HG03432 (cell line): ENCODE measurements at regions not wholly inside any gene's neighbourhood (a gene's known extent, or its start where the extent isn't known, plus 50 kb on each side); places are given as distances from the start of the nearest gene placed in this dataset.

Source experiments
- ATAC-seq: cut with Tn5 transposase; IDR thresholded peaks from one replicate; pipeline ENCODE4 v1.9.1; 2021; ENCODE audit warnings: mild to moderate bottlenecking, moderate library complexity; ENCODE audit not compliant: unreplicated experiment

- ATAC-seq = no peak
Measured at GRCh38 chr12:118840399-118840798, 140.9 kb upstream of the SRRM4 start.

- ATAC-seq = no peak
Measured at GRCh38 chr12:118840878-118841277, 140.5 kb upstream of the SRRM4 start.

- no peak for ATAC-seq
Measured at GRCh38 chr12:118841588-118841987, 139.8 kb upstream of the SRRM4 start.

- ATAC-seq = no peak
Measured at GRCh38 chr12:118842866-118843265, 138.5 kb upstream of the SRRM4 start.

GRCh38 chr12:118846416-118846815 lies 134.9 kb upstream of the SRRM4 start:
- no peak for ATAC-seq

- ATAC-seq = no peak
Measured at GRCh38 chr12:118850244-118850825, 131.0 kb upstream of the SRRM4 start.

- ATAC-seq = no peak
Measured at GRCh38 chr12:118851891-118852290, 129.4 kb upstream of the SRRM4 start.

GRCh38 chr12:118853634-118854033 lies 127.7 kb upstream of the SRRM4 start:
- no peak for ATAC-seq

- ATAC-seq = no peak
Measured at GRCh38 chr12:118855858-118856257, 125.5 kb upstream of the SRRM4 start.

- ATAC-seq = no peak
Measured at GRCh38 chr12:118866346-118866745, 115.0 kb upstream of the SRRM4 start.

- no peak for ATAC-seq
Measured at GRCh38 chr12:118870551-118870950, 110.8 kb upstream of the SRRM4 start.

GRCh38 chr12:118874698-118875548 lies 106.4 kb upstream of the SRRM4 start:
- ATAC-seq = no peak

- no peak for ATAC-seq
Measured at GRCh38 chr12:118880720-118881493, 100.4 kb upstream of the SRRM4 start.

GRCh38 chr12:118884226-118884625 lies 97.1 kb upstream of the SRRM4 start:
- no peak for ATAC-seq

GRCh38 chr12:118900993-118901392 lies 80.3 kb upstream of the SRRM4 start:
- ATAC-seq = no peak

GRCh38 chr12:118908811-118909210 lies 72.5 kb upstream of the SRRM4 start:
- ATAC-seq = no peak

- ATAC-seq = no peak
Measured at GRCh38 chr12:118912697-118913270, 68.6 kb upstream of the SRRM4 start.

GRCh38 chr12:118921761-118922160 lies 59.6 kb upstream of the SRRM4 start:
- no peak for ATAC-seq

GRCh38 chr12:118922405-118922804 lies 58.9 kb upstream of the SRRM4 start:
- no peak for ATAC-seq

GRCh38 chr12:118925407-118925806 lies 55.9 kb upstream of the SRRM4 start:
- no peak for ATAC-seq

GRCh38 chr12:118925826-118926225 lies 55.5 kb upstream of the SRRM4 start:
- no peak for ATAC-seq
